GM12878 (cell line): ENCODE measurements at regions not wholly inside any gene's neighbourhood (a gene's known extent, or its start where the extent isn't known, plus 50 kb on each side); places are given as distances from the start of the nearest gene placed in this dataset.

ENCODE experiments used
- CBX3 ChIP-seq: fragments of 200-600 bp; sonication (generic); IDR thresholded peaks from 2 replicates; pipeline ENCODE4 v1.6.1; 2016; ENCODE audit warnings: low read depth, borderline replicate concordance
- GABPA ChIP-seq: IDR thresholded peaks from 2 replicates; pipeline ENCODE4 v1.6.1; 2014; ENCODE audit warnings: antibody characterized with exemption, low read depth, mild to moderate bottlenecking, inconsistent platforms
- HCFC1 ChIP-seq: fragments of 150-350 bp; IDR thresholded peaks from 2 replicates; pipeline ENCODE4 v1.6.1; 2014; ENCODE audit warnings: low read length
- NFIC ChIP-seq: IDR thresholded peaks from 2 replicates; pipeline ENCODE4 v1.6.1; 2012; ENCODE audit warnings: low read depth, mild to moderate bottlenecking, inconsistent platforms, low read length, moderate library complexity
- PML ChIP-seq: IDR thresholded peaks from 2 replicates; pipeline ENCODE4 v1.6.1; 2012; ENCODE audit warnings: low read length, inconsistent platforms
- SPI1 ChIP-seq: IDR thresholded peaks from 2 replicates; pipeline ENCODE4 v1.6.1; 2011; ENCODE audit warnings: low read depth, mild to moderate bottlenecking, low read length, moderate library complexity, borderline replicate concordance; ENCODE audit not compliant: insufficient read depth
- SUPT20H ChIP-seq: IDR thresholded peaks from 2 replicates; pipeline ENCODE4 v1.6.1; 2011; ENCODE audit warnings: low read depth, mild to moderate bottlenecking, low read length, moderate library complexity, borderline replicate concordance; ENCODE audit not compliant: control insufficient read depth
- TF ChIP-seq, protein P1 (sequence below): fragments of 450-650 bp; formaldehyde crosslinking; IDR thresholded peaks from 2 replicates; pipeline ENCODE4 v1.5.0; 2022; ENCODE audit warnings: mild to moderate bottlenecking, missing genetic modification characterization
- TF ChIP-seq, protein P2 (sequence below): fragments of 450-650 bp; IDR thresholded peaks from 2 replicates; pipeline ENCODE4 v1.6.1; 2016; ENCODE audit warnings: mild to moderate bottlenecking
- TF ChIP-seq, protein P3 (sequence below): fragments of 150-350 bp; IDR thresholded peaks from 2 replicates; pipeline ENCODE4 v1.6.1; 2014; ENCODE audit warnings: mild to moderate bottlenecking, low read depth, low read length

DNA sequence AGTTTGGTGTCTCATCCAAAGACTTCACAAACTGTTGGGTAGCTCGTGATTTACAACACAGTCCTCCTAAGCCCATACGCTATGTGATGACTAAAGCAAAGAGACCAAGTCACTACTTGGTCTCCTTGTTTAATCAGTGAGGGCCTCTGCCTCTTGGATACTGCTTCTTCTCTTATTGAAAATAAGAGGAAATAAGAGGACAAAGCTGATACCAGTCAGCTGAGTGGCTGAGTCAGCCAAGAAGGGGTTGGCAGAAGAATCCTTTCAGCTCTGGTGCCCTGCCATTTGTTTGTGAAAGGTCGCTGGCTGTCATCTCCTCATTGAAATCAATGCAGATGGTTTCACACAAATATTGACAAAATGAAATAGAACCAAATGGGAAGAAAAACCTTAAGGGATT lies 67.5 kb upstream of the SLC35F4 start (continued):
- TF ChIP-seq, protein P1, sequence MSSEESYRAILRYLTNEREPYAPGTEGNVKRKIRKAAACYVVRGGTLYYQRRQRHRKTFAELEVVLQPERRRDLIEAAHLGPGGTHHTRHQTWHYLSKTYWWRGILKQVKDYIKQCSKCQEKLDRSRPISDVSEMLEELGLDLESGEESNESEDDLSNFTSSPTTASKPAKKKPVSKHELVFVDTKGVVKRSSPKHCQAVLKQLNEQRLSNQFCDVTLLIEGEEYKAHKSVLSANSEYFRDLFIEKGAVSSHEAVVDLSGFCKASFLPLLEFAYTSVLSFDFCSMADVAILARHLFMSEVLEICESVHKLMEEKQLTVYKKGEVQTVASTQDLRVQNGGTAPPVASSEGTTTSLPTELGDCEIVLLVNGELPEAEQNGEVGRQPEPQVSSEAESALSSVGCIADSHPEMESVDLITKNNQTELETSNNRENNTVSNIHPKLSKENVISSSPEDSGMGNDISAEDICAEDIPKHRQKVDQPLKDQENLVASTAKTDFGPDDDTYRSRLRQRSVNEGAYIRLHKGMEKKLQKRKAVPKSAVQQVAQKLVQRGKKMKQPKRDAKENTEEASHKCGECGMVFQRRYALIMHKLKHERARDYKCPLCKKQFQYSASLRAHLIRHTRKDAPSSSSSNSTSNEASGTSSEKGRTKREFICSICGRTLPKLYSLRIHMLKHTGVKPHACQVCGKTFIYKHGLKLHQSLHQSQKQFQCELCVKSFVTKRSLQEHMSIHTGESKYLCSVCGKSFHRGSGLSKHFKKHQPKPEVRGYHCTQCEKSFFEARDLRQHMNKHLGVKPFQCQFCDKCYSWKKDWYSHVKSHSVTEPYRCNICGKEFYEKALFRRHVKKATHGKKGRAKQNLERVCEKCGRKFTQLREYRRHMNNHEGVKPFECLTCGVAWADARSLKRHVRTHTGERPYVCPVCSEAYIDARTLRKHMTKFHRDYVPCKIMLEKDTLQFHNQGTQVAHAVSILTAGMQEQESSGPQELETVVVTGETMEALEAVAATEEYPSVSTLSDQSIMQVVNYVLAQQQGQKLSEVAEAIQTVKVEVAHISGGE (CRISPR knock-in tag): no peak
- TF ChIP-seq, protein P2, sequence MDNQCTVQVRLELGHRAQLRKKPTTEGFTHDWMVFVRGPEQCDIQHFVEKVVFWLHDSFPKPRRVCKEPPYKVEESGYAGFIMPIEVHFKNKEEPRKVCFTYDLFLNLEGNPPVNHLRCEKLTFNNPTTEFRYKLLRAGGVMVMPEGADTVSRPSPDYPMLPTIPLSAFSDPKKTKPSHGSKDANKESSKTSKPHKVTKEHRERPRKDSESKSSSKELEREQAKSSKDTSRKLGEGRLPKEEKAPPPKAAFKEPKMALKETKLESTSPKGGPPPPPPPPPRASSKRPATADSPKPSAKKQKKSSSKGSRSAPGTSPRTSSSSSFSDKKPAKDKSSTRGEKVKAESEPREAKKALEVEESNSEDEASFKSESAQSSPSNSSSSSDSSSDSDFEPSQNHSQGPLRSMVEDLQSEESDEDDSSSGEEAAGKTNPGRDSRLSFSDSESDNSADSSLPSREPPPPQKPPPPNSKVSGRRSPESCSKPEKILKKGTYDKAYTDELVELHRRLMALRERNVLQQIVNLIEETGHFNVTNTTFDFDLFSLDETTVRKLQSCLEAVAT: no peak
- no peak for TF ChIP-seq HCFC1
- no peak for TF ChIP-seq NFIC
- TF ChIP-seq SPI1: no peak
- TF ChIP-seq GABPA: no peak
- no peak for TF ChIP-seq PML
- no peak for TF ChIP-seq CBX3
- TF ChIP-seq SUPT20H: no peak
- TF ChIP-seq, protein P3, sequence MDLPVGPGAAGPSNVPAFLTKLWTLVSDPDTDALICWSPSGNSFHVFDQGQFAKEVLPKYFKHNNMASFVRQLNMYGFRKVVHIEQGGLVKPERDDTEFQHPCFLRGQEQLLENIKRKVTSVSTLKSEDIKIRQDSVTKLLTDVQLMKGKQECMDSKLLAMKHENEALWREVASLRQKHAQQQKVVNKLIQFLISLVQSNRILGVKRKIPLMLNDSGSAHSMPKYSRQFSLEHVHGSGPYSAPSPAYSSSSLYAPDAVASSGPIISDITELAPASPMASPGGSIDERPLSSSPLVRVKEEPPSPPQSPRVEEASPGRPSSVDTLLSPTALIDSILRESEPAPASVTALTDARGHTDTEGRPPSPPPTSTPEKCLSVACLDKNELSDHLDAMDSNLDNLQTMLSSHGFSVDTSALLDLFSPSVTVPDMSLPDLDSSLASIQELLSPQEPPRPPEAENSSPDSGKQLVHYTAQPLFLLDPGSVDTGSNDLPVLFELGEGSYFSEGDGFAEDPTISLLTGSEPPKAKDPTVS: no peak
